D721Med (cell line): ENCODE measurements at regions not wholly inside any gene's neighbourhood (a gene's known extent, or its start where the extent isn't known, plus 50 kb on each side); places are given as distances from the start of the nearest gene placed in this dataset.

Experiments used
- DNase-seq: peaks from one replicate; pipeline ENCODE4 v3.0.0; 2011; ENCODE audit warnings: low spot score; ENCODE audit not compliant: insufficient read length
- FAIRE-seq: peaks from 2 replicates; lab custom pipeline; 2011; peaks lifted over from hg19 to GRCh38; lab: Jason Lieb, UNC
- TF ChIP-seq, protein P1 (sequence below): IDR thresholded peaks from 2 replicates; pipeline ENCODE4 v1.5.1; 2012; ENCODE audit warnings: mild to moderate bottlenecking, control low read depth; ENCODE audit not compliant: insufficient read depth; ENCODE audit errors: missing control alignments

DNA sequence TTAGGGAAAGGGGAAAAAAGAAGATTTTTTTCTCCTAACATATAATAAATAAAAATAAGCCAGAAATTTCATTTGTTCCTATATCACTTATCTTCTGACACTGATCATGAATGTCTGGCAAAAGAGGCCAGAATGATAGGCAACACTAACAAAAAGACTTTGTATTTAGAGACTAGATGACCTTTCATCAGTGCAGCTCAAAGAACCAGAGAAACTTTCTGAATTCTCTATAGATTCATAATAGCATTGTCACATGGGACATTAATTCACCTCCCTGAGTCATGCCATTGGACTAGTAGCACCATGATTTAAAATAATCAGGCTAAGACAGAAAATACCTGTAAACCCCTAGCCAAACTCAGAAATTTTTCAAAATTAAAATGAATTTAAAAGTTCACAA, 95.4 kb upstream of the CCDC28A start:
- TF ChIP-seq, protein P1, sequence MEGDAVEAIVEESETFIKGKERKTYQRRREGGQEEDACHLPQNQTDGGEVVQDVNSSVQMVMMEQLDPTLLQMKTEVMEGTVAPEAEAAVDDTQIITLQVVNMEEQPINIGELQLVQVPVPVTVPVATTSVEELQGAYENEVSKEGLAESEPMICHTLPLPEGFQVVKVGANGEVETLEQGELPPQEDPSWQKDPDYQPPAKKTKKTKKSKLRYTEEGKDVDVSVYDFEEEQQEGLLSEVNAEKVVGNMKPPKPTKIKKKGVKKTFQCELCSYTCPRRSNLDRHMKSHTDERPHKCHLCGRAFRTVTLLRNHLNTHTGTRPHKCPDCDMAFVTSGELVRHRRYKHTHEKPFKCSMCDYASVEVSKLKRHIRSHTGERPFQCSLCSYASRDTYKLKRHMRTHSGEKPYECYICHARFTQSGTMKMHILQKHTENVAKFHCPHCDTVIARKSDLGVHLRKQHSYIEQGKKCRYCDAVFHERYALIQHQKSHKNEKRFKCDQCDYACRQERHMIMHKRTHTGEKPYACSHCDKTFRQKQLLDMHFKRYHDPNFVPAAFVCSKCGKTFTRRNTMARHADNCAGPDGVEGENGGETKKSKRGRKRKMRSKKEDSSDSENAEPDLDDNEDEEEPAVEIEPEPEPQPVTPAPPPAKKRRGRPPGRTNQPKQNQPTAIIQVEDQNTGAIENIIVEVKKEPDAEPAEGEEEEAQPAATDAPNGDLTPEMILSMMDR: no peak
- DNase-seq (no peak), FAIRE-seq (no peak)

GRCh38 chr6:138680085-138680484, 93.5 kb upstream of the CCDC28A start:
- TF ChIP-seq, protein P1: no peak
- no peak for FAIRE-seq
- DNase-seq: no peak

GRCh38 chr6:138681627-138682026, 91.9 kb upstream of the CCDC28A start:
- no peak for FAIRE-seq
- no peak for DNase-seq
- TF ChIP-seq, protein P1: no peak

GRCh38 chr6:138682704-138683527, 90.7 kb upstream of the CCDC28A start:
- DNase-seq (no peak), FAIRE-seq (no peak)
- TF ChIP-seq, protein P1: no peak

GRCh38 chr6:138685257-138685656, 88.3 kb upstream of the CCDC28A start:
- FAIRE-seq (no peak), DNase-seq (no peak)
- TF ChIP-seq, protein P1: no peak

DNA sequence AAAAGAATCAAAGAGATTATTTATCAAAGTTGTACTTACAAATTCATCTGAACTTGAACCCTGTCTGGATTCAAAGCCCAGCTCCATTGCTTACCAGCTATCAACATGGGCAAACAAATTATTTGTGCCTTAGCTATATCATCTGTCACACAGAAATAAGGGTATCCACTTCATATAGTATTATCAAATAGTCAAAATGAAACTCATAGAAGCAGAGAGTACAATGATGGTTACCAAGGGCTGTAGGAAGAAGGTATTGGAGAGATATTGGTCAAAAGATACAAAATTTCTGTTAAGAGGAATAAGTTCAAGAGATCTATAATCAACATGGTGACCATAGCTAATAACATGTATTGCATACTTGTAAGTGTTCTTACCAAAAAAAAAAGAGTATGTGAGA, 87.8 kb upstream of the CCDC28A start:
- no peak for FAIRE-seq
- no peak for DNase-seq
- TF ChIP-seq, protein P1: no peak

- TF ChIP-seq, protein P1: no peak
- DNase-seq (no peak), FAIRE-seq (no peak)
Observed at GRCh38 chr6:138688580-138688979, 85.0 kb upstream of the CCDC28A start.
